H1 (cell line): ENCODE measurements at regions not wholly inside any gene's neighbourhood (a gene's known extent, or its start where the extent isn't known, plus 50 kb on each side); places are given as distances from the start of the nearest gene placed in this dataset.

ENCODE experiments used
- BACH1 ChIP-seq: IDR thresholded peaks from 2 replicates; pipeline ENCODE4 v1.6.1; 2012; ENCODE audit warnings: low read length, improper control_type of control experiment

DNA sequence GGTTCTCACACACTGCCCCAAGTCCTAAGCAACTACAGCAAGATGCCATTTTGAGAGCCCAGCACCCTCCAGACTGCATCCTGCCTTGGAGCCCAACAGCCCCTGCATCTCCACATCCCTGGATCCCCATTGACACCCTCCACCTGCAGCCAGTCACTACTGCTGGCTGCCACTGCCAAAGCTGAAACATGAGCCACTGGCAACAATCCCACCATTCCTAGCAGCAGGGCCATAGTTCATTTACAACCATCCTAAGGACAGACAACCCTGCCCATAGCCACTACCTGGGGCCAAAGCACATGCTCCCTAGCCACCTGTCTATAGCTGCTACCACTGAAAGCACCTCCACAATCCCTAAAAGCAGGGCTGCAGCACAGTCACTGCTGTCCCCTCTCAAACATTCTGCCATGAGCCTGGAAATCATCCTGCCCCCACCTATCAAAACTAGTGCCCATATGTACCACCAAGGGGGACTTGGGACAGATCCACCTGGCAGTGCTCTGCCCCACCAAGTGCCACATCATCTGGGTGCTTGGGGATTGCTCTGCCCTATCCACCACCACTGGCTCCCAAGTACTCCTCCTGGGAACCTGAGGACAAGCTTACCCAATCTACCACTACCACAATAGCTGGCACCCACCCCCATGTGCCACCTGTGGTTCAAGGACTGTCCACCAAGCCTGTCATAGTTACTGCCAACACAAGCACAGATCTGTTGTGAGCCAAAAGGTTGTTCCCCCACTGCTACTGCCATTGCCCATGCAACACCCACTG, 138.8 kb upstream of the SOX6 start (continued):
- no peak for TF ChIP-seq BACH1
